ENCODE measurements at regions not wholly inside any gene's neighbourhood (a gene's known extent, or its start where the extent isn't known, plus 50 kb on each side); places are given as distances from the start of the nearest gene placed in this dataset.

GRCh38 chr9:106712279-106712678 lies 150.7 kb upstream of the ZNF462 start:
- ChIA-PET CTCF (ENCODE audit: partially characterized antibody) (no interaction called here), POLR2A (ENCODE audit: partially characterized antibody) (no interaction called here)
- H3K18ac ChIP-seq (ENCODE audit: extremely low read depth, low read length), result no peak overlapping the region
- no peak overlapping the region for H2BK12ac ChIP-seq (ENCODE audit: low read depth, low read length)
- no peaks in the 10 kb centered on the region for H3K4me1 ChIP-seq (replicated peaks in 1 of 4; ENCODE audit: control insufficient read depth in 3 of 4, insufficient read depth in 4 of 4, low read length in 3 of 4)
- H4K91ac ChIP-seq (replicated peaks; ENCODE audit: insufficient read length, low read length), result no peak overlapping the region
- no peak overlapping the region for H3K9ac ChIP-seq (replicated peaks in 1 of 4; ENCODE audit: extremely low read depth in 1 of 4, low read depth in 3 of 4, low read length in 3 of 4)
- no peak overlapping the region for H3K4ac ChIP-seq (replicated peaks; ENCODE audit: insufficient read length, low read depth, low read length)
- H3K4me3 ChIP-seq (ENCODE audit: extremely low read depth in 1 of 4, insufficient read depth in 2 of 4, low read depth in 3 of 4, low read length in 4 of 4), result no peak overlapping the region
- H3K56ac ChIP-seq (replicated peaks; ENCODE audit: insufficient read length, low read depth, low read length), result no peak overlapping the region
- no peak overlapping the region for H2BK5ac ChIP-seq (ENCODE audit: low read depth, low read length)
- no peaks in the 10 kb centered on the region for H3K79me2 ChIP-seq (ENCODE audit: control insufficient read depth in 1 of 2, insufficient read depth in 2 of 2, low read length in 2 of 2)
- DNase-seq (ENCODE audit: low read depth in 1 of 2, low spot score in 2 of 2), result no peak
- no peak overlapping the region for H3K14ac ChIP-seq (ENCODE audit: insufficient read length)
- no peaks in the 10 kb centered on the region for H3K23me2 ChIP-seq (ENCODE audit: low read depth, low read length)
- no peak for FAIRE-seq
- no peaks in the 10 kb centered on the region for H3K9me3 ChIP-seq (ENCODE audit: insufficient read depth in 2 of 2, low read depth in 1 of 2, low read length in 1 of 2)
- 90% methylated on average over 4 of the region's 4 CpGs; no CpG with 5 or more reads in 1 of the 2 experiments for WGBS, 2 experiments (ENCODE audit: extremely low coverage in 1 of 2, insufficient coverage in 1 of 2, insufficient read length in 1 of 2, insufficient replicate concordance in 2 of 2, low coverage in 1 of 2, low lambda C conversion rate in 2 of 2, missing lambda C conversion rate in 1 of 2)
- no peak overlapping the region for H2AFZ ChIP-seq (ENCODE audit: low read length)
- H4K5ac ChIP-seq (ENCODE audit: insufficient read length, low read depth, low read length), result no peak overlapping the region
- no peak overlapping the region for H3K4me2 ChIP-seq (ENCODE audit: insufficient read depth in 1 of 2, low read depth in 2 of 2, low read length in 2 of 2)
- H2BK120ac ChIP-seq (replicated peaks; ENCODE audit: low read depth, low read length), result no peak overlapping the region
- TF ChIP-seq NANOG (IDR thresholded peaks at IDR 0.05; ENCODE audit: insufficient read depth, low read depth, low read length, poor library complexity, severe bottlenecking) (no peak), SAP30 (IDR thresholded peaks at IDR 0.05; ENCODE audit: insufficient read depth, insufficient replicate concordance, low read length) (no peak)
- H3K79me1 ChIP-seq (ENCODE audit: low read depth, low read length), result no peaks in the 10 kb centered on the region
- H3K27me3 ChIP-seq (replicated peaks in 1 of 4; ENCODE audit: control insufficient read depth in 3 of 4, extremely low read depth in 1 of 4, insufficient read depth in 3 of 4, low read length in 3 of 4), result no peaks in the 10 kb centered on the region
- H4K20me1 ChIP-seq (replicated peaks in 1 of 2; ENCODE audit: control insufficient read depth in 1 of 2, insufficient read depth in 2 of 2, low read length in 2 of 2), result no peaks in the 10 kb centered on the region
- H3K23ac ChIP-seq (ENCODE audit: insufficient read length), result no peak overlapping the region
- no peak overlapping the region for H2BK15ac ChIP-seq (ENCODE audit: low read length)
- H3K27ac ChIP-seq (ENCODE audit: low read depth, low read length), result no peak overlapping the region
- no peak overlapping the region for H2AK5ac ChIP-seq (ENCODE audit: low read depth, low read length)
- no peak overlapping the region for H4K8ac ChIP-seq (ENCODE audit: extremely low read depth, insufficient read depth, low read length)
- H3K36me3 ChIP-seq (ENCODE audit: control insufficient read depth in 2 of 4, insufficient read depth in 4 of 4, low read length in 3 of 4), result no peaks in the 10 kb centered on the region
- H2BK20ac ChIP-seq (ENCODE audit: low read length), result no peak overlapping the region

Data from H1 (cell line).